DOHH2 (cell line): ENCODE measurements at regions not wholly inside any gene's neighbourhood (a gene's known extent, or its start where the extent isn't known, plus 50 kb on each side); places are given as distances from the start of the nearest gene placed in this dataset.

Experiments used
- H3F3A ChIP-seq: fragments of 200-600 bp; sonication (generic), shearing (Covaris generic); 2 replicates; pipeline ENCODE4 v1.6.0; 2016; ENCODE audit warnings: antibody characterized with exemption, mild to moderate bottlenecking; ENCODE audit not compliant: control insufficient read depth, insufficient read depth
- H3K27ac ChIP-seq: fragments of 200-600 bp; sonication (generic); 2 replicates; pipeline ENCODE4 v1.5.1; 2014; ENCODE audit warnings: low read depth, mild to moderate bottlenecking, low read length, moderate library complexity
- H3K27me3 ChIP-seq: fragments of 200-600 bp; sonication (generic); 2 replicates; pipeline ENCODE4 v1.6.1; 2014; ENCODE audit warnings: mild to moderate bottlenecking, low read length, mixed read lengths; ENCODE audit not compliant: control insufficient read depth
- H3K36me3 ChIP-seq: fragments of 200-600 bp; sonication (generic); 2 replicates; pipeline ENCODE4 v1.6.1; 2014; ENCODE audit warnings: mild to moderate bottlenecking, low read length, moderate library complexity, mixed read lengths; ENCODE audit not compliant: control insufficient read depth
- H3K4me1 ChIP-seq: fragments of 200-600 bp; sonication (generic); 2 replicates; pipeline ENCODE4 v1.6.1; 2014; ENCODE audit warnings: mild to moderate bottlenecking, low read length, mixed read lengths; ENCODE audit not compliant: control insufficient read depth
- H3K4me2 ChIP-seq: fragments of 200-600 bp; sonication (generic); 2 replicates; pipeline ENCODE4 v1.6.0; 2014; ENCODE audit warnings: mild to moderate bottlenecking, low read length, moderate library complexity
- H3K4me3 ChIP-seq: fragments of 200-600 bp; sonication (generic); 2 replicates; pipeline ENCODE4 v1.5.1; 2014; ENCODE audit warnings: mild to moderate bottlenecking, low read length, mixed read lengths
- H3K79me2 ChIP-seq: fragments of 200-600 bp; sonication (generic); 2 replicates; pipeline ENCODE4 v1.6.1; 2014; ENCODE audit warnings: mild to moderate bottlenecking, low read length, mixed read lengths; ENCODE audit not compliant: control insufficient read depth
- H3K9me2 ChIP-seq: fragments of 200-600 bp; sonication (generic); replicated peaks from 2 replicates; pipeline ENCODE4 v1.6.1; 2014; ENCODE audit warnings: mild to moderate bottlenecking, low read length, mixed read lengths; ENCODE audit not compliant: control insufficient read depth
- H3K9me3 ChIP-seq: fragments of 200-600 bp; sonication (generic); 2 replicates; pipeline ENCODE4 v1.6.1; 2014; ENCODE audit warnings: antibody characterized with exemption, low read length, mixed read lengths; ENCODE audit not compliant: control insufficient read depth, insufficient read depth
- H4K20me1 ChIP-seq: fragments of 200-600 bp; sonication (generic); 2 replicates; pipeline ENCODE4 v1.6.0; 2014; ENCODE audit warnings: low read depth, mild to moderate bottlenecking, antibody characterized with exemption, low read length, moderate library complexity; ENCODE audit not compliant: control insufficient read depth, insufficient read depth
- EZH2phosphoT487 ChIP-seq: fragments of 200-600 bp; sonication (generic); IDR thresholded peaks from 2 replicates; pipeline ENCODE4 v1.6.1; 2017; ENCODE audit warnings: borderline replicate concordance, mild to moderate bottlenecking, antibody characterized with exemption, low read length, moderate library complexity, mixed read lengths
- TF ChIP-seq, protein P1 (sequence below): fragments of 200-600 bp; sonication (generic); IDR thresholded peaks from one replicate; pipeline ENCODE4 v1.5.1; 2014; ENCODE audit warnings: antibody characterized with exemption, mild to moderate bottlenecking, low read depth, low read length; ENCODE audit not compliant: poor library complexity, severe bottlenecking

DNA sequence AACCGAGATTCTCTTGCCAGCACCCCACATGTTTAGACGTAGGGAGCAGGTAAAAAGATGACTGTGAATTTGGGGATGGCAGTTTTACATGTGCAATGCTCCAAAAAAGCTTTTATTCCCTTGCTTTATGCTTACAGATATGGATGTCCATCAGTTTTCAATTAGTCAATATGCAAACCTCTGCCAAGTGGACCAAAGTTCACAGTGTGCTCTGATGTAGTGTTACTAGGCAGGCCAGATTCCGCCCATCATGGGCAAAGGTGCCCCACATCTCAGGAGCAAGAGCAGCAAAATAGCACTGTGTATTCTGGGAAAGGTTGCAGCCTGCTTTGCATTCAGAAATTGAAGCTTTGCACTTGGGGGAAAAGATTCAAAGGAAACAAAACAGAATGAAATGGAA, 329.7 kb upstream of the ZEB2 start:
- no peaks in the 10 kb centered on the region for H3K9me2 ChIP-seq
- H3K9me3 ChIP-seq, result peaks cover 2% of the 10 kb centered on the region; the same call in 1 of the 2 replicates
- H3K4me3 ChIP-seq, result no peak overlapping the region
- no peaks in the 10 kb centered on the region for H3F3A ChIP-seq
- no peak for TF ChIP-seq EZH2phosphoT487
- TF ChIP-seq, protein P1, sequence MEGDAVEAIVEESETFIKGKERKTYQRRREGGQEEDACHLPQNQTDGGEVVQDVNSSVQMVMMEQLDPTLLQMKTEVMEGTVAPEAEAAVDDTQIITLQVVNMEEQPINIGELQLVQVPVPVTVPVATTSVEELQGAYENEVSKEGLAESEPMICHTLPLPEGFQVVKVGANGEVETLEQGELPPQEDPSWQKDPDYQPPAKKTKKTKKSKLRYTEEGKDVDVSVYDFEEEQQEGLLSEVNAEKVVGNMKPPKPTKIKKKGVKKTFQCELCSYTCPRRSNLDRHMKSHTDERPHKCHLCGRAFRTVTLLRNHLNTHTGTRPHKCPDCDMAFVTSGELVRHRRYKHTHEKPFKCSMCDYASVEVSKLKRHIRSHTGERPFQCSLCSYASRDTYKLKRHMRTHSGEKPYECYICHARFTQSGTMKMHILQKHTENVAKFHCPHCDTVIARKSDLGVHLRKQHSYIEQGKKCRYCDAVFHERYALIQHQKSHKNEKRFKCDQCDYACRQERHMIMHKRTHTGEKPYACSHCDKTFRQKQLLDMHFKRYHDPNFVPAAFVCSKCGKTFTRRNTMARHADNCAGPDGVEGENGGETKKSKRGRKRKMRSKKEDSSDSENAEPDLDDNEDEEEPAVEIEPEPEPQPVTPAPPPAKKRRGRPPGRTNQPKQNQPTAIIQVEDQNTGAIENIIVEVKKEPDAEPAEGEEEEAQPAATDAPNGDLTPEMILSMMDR, result no peak
- H3K36me3 ChIP-seq, result no peaks in the 10 kb centered on the region
- no peaks in the 10 kb centered on the region for H3K27me3 ChIP-seq
- H3K4me2 ChIP-seq, result no peak overlapping the region
- H3K4me1 ChIP-seq, result no peaks in the 10 kb centered on the region
- H3K27ac ChIP-seq, result no peak overlapping the region
- no peaks in the 10 kb centered on the region for H3K79me2 ChIP-seq
- no peaks in the 10 kb centered on the region for H4K20me1 ChIP-seq

DNA sequence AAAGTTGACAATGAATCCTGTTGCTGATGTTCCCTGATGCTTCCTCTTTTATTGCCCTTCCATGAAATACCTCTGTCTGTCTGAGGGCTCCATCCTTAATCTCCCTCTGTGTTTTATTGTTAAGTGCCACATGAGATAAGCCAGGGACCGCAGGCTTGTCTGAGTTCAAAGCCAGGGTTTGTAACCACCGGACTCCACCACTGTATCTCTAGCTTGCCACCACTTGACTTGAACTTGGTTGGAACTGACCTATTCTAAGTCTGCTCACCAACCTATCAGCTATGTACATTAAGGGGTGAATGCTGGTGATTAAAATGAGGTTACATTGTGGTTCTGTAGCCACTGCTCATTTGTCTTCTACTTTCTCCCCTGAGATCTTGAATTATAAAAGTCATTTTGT, 328.5 kb upstream of the ZEB2 start:
- no peaks in the 10 kb centered on the region for H3F3A ChIP-seq
- H3K4me3 ChIP-seq, result no peak overlapping the region
- H3K9me3 ChIP-seq, result no peaks in the 10 kb centered on the region; the same call in 1 of the 2 replicates
- TF ChIP-seq, protein P1, result no peak
- no peak for TF ChIP-seq EZH2phosphoT487
- H3K36me3 ChIP-seq, result no peaks in the 10 kb centered on the region
- H3K4me2 ChIP-seq, result no peak overlapping the region
- H3K27me3 ChIP-seq, result no peaks in the 10 kb centered on the region
- H3K9me2 ChIP-seq, result no peaks in the 10 kb centered on the region
- H3K4me1 ChIP-seq, result no peaks in the 10 kb centered on the region
- no peak overlapping the region for H3K27ac ChIP-seq
- H3K79me2 ChIP-seq, result no peaks in the 10 kb centered on the region
- no peaks in the 10 kb centered on the region for H4K20me1 ChIP-seq

DNA sequence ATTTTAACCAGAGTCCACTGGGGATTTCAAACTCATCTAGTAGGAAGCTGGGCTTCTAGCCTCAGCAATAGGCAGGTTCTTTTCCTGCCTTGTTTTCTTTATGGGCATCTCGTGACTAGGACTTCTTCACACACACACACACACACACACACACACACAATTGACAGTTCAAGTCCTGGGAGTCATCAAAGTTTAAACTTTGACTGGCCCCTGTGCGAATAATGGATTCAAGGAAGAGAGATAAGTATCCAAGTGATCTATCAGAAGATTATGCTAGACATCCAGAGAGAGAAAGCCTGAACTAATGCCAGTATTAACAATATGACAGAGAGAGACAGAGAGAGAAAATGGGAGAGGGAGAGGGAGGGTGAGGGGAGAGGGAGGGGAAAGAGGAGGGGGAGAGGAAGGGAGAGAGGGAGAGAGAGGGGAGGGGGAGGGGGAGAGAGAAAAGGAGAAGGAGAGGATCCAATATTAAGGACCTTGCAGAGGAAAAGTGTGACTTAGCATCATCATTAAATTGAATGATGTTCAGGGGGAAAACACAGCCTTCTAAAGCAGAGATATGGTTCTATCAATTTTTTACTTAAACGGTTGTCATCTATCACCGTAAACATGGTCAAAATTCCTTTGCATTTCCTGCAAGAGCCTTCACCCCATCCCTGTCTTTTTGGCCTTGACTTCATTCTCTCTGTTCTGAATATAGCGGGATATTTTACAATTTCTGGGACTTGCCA, 327.6 kb upstream of the ZEB2 start:
- TF ChIP-seq, protein P1, result no peak
- TF ChIP-seq EZH2phosphoT487, result no peak
- no peaks in the 10 kb centered on the region for H3K79me2 ChIP-seq
- H4K20me1 ChIP-seq, result no peaks in the 10 kb centered on the region
- H3K4me3 ChIP-seq, result no peak overlapping the region
- H3K4me1 ChIP-seq, result no peaks in the 10 kb centered on the region
- no peak overlapping the region for H3K27ac ChIP-seq
- no peak overlapping the region for H3K4me2 ChIP-seq
- no peaks in the 10 kb centered on the region for H3K36me3 ChIP-seq
- no peaks in the 10 kb centered on the region for H3K9me2 ChIP-seq
- H3K9me3 ChIP-seq, result peaks cover 1% of the 10 kb centered on the region; the same call in 1 of the 2 replicates
- H3K27me3 ChIP-seq, result no peaks in the 10 kb centered on the region
- no peaks in the 10 kb centered on the region for H3F3A ChIP-seq
